ENCODE measurements at regions not wholly inside any gene's neighbourhood (a gene's known extent, or its start where the extent isn't known, plus 50 kb on each side); places are given as distances from the start of the nearest gene placed in this dataset.

- no CpG with 5 or more reads among the region's 2 CpGs for WGBS (ENCODE audit: insufficient coverage)
Measured at GRCh38 chr4:130812117-130812765, 1716.3 kb downstream of the C4orf33 start.

GRCh38 chr4:130814896-130815295, 1718.9 kb downstream of the C4orf33 start:
- no peaks in the 10 kb centered on the region for H3K4me1 Mint-ChIP-seq
- ATAC-seq (ENCODE audit: low read depth): no peak
- no peak overlapping the region for H3K4me3 ChIP-seq (ENCODE audit: control extremely low read depth in 1 of 5, extremely low read depth in 1 of 5, insufficient read depth in 1 of 5, low read depth in 2 of 5, low read length in 4 of 5)
- no peaks in the 10 kb centered on the region for H3K4me1 ChIP-seq (ENCODE audit: control insufficient read depth in 2 of 2, insufficient read depth in 2 of 2, low read length in 2 of 2)
- TF ChIP-seq CTCF (IDR thresholded peaks at IDR 0.05) (no peak), EZH2 (IDR thresholded peaks at IDR 0.05; ENCODE audit: borderline replicate concordance, insufficient read depth, low read depth, low read length, poor library complexity, severe bottlenecking) (no peak)
- no peaks in the 10 kb centered on the region for H3K27me3 Mint-ChIP-seq
- no peak for DNase-seq
- no peaks in the 10 kb centered on the region for H3K79me2 ChIP-seq (ENCODE audit: control insufficient read depth, insufficient read depth, low read length)
- H3K27ac Mint-ChIP-seq: no peak overlapping the region
- intact Hi-C loops (cut with micrococcal nuclease): no loop called here
- H3K27ac ChIP-seq (ENCODE audit: low read length in 2 of 2): no peak overlapping the region
- no peaks in the 10 kb centered on the region for H4K20me1 ChIP-seq (ENCODE audit: control insufficient read depth, insufficient read depth, low read length, poor library complexity, severe bottlenecking)
- no peak overlapping the region for H2AFZ ChIP-seq (ENCODE audit: insufficient read depth, low read depth, low read length, poor library complexity, severe bottlenecking)
- ChIA-PET POLR2A (no interaction called here), CTCF (no interaction called here)
- no peaks in the 10 kb centered on the region for H3K36me3 ChIP-seq (replicated peaks in 1 of 2; ENCODE audit: control extremely low read depth in 1 of 2, control insufficient read depth in 1 of 2, extremely low read depth in 1 of 2, insufficient read depth in 2 of 2, low read length in 1 of 2)
- no peak overlapping the region for H3K4me2 ChIP-seq (replicated peaks; ENCODE audit: low read depth, low read length, poor library complexity, severe bottlenecking)
- no peak overlapping the region for H3K4me3 Mint-ChIP-seq
- H3K9ac ChIP-seq (ENCODE audit: low read length): no peak overlapping the region
- no peaks in the 10 kb centered on the region for H3K9me3 Mint-ChIP-seq (ENCODE audit: insufficient read depth)
- H3K9me3 ChIP-seq (ENCODE audit: control extremely low read depth in 1 of 3, control insufficient read depth in 2 of 3, insufficient read depth in 1 of 3, low read length in 2 of 3): no peaks in the 10 kb centered on the region
- no peaks in the 10 kb centered on the region for H3K27me3 ChIP-seq (replicated peaks in 1 of 4; ENCODE audit: control extremely low read depth in 1 of 4, control insufficient read depth in 3 of 4, insufficient read depth in 4 of 4, low read length in 3 of 4)

More at GRCh38 chr4:130812117-130812765, 1716.3 kb downstream of the C4orf33 start:
- H2AFZ ChIP-seq (ENCODE audit: insufficient read depth, low read depth, low read length, poor library complexity, severe bottlenecking): no peak overlapping the region
- ATAC-seq (ENCODE audit: low read depth) (no peak), DNase-seq (no peak)
- H3K4me3 Mint-ChIP-seq: no peak overlapping the region
- ChIA-PET CTCF (no interaction called here), POLR2A (no interaction called here)
- no peak overlapping the region for H3K9ac ChIP-seq (ENCODE audit: low read length)
- no peaks in the 10 kb centered on the region for H3K9me3 Mint-ChIP-seq (ENCODE audit: insufficient read depth)
- no peaks in the 10 kb centered on the region for H3K36me3 ChIP-seq (replicated peaks in 1 of 2; ENCODE audit: control extremely low read depth in 1 of 2, control insufficient read depth in 1 of 2, extremely low read depth in 1 of 2, insufficient read depth in 2 of 2, low read length in 1 of 2)
- no peak overlapping the region for H3K4me3 ChIP-seq (ENCODE audit: control extremely low read depth in 1 of 5, extremely low read depth in 1 of 5, insufficient read depth in 1 of 5, low read depth in 2 of 5, low read length in 4 of 5)
- no peak overlapping the region for H3K4me2 ChIP-seq (replicated peaks; ENCODE audit: low read depth, low read length, poor library complexity, severe bottlenecking)
- no peaks in the 10 kb centered on the region for H3K4me1 ChIP-seq (ENCODE audit: control insufficient read depth in 2 of 2, insufficient read depth in 2 of 2, low read length in 2 of 2)
- intact Hi-C loops (cut with micrococcal nuclease): no loop called here
- H3K27ac ChIP-seq (ENCODE audit: low read length in 2 of 2): no peak overlapping the region
- TF ChIP-seq CTCF (IDR thresholded peaks at IDR 0.05): no peak
- TF ChIP-seq EZH2 (IDR thresholded peaks at IDR 0.05; ENCODE audit: borderline replicate concordance, insufficient read depth, low read depth, low read length, poor library complexity, severe bottlenecking): no peak
- H4K20me1 ChIP-seq (ENCODE audit: control insufficient read depth, insufficient read depth, low read length, poor library complexity, severe bottlenecking): no peaks in the 10 kb centered on the region
- H3K27ac Mint-ChIP-seq: no peak overlapping the region
- no peaks in the 10 kb centered on the region for H3K27me3 Mint-ChIP-seq
- H3K4me1 Mint-ChIP-seq: no peaks in the 10 kb centered on the region
- no peaks in the 10 kb centered on the region for H3K79me2 ChIP-seq (ENCODE audit: control insufficient read depth, insufficient read depth, low read length)
- H3K27me3 ChIP-seq (replicated peaks in 1 of 4; ENCODE audit: control extremely low read depth in 1 of 4, control insufficient read depth in 3 of 4, insufficient read depth in 4 of 4, low read length in 3 of 4): no peaks in the 10 kb centered on the region
- no peaks in the 10 kb centered on the region for H3K9me3 ChIP-seq (ENCODE audit: control extremely low read depth in 1 of 3, control insufficient read depth in 2 of 3, insufficient read depth in 1 of 3, low read length in 2 of 3)

Data from B cell (primary cell).